Mesodermal cell (in vitro differentiated cells): ENCODE measurements at regions not wholly inside any gene's neighbourhood (a gene's known extent, or its start where the extent isn't known, plus 50 kb on each side); places are given as distances from the start of the nearest gene placed in this dataset.
A peak's percentile ranks its signal among the peaks of the same experiment; 100 is the strongest.

Source experiments
- H3K27ac ChIP-seq: 2 replicates; pipeline ENCODE4 v1.7.0; 2013; ENCODE audit warnings: mild to moderate bottlenecking, low read depth, low read length, moderate library complexity; ENCODE audit not compliant: severe bottlenecking
- H3K36me3 ChIP-seq: 2 replicates; pipeline ENCODE4 v1.7.1; 2013; ENCODE audit warnings: mild to moderate bottlenecking, low read length, moderate library complexity; ENCODE audit not compliant: control insufficient read depth, insufficient read depth
- H3K4me1 ChIP-seq: one replicate; pipeline ENCODE4 v1.7.1; 2013; ENCODE audit warnings: mild to moderate bottlenecking, low read length; ENCODE audit not compliant: insufficient read depth, control insufficient read depth, poor library complexity, severe bottlenecking
- H3K4me3 ChIP-seq: 2 replicates; pipeline ENCODE4 v1.7.0; 2013; ENCODE audit warnings: low read length, control low read depth, mild to moderate bottlenecking; ENCODE audit not compliant: insufficient read depth, poor library complexity, severe bottlenecking; ENCODE audit errors: extremely low read depth
- H3K9me3 ChIP-seq: 2 replicates; pipeline ENCODE4 v1.7.1; 2013; ENCODE audit warnings: mild to moderate bottlenecking, low read length, moderate library complexity; ENCODE audit not compliant: control insufficient read depth
- WGBS, 2 experiments: methylation state at CpG; one replicate each; pipeline ENCODE4 v1.1.5; 2013; ENCODE audit warnings: missing lambda C conversion rate in 2 of 2; ENCODE audit not compliant: insufficient coverage in 2 of 2; 5-methylcytosine and 5-hydroxymethylcytosine counted together

GRCh38 chr12:124448955-124449622 is 118.3 kb downstream of the NCOR2 start:
- H3K4me1 ChIP-seq = peaks cover 17% of the 10 kb centered on the region
- no peak overlapping the region for H3K27ac ChIP-seq
- H3K4me3 ChIP-seq = no peak overlapping the region
- WGBS, 2 experiments = 87 to 94% methylated on average over 10 to 12 of the region's 12 CpGs
- H3K36me3 ChIP-seq = peaks cover 43% of the 10 kb centered on the region
- H3K9me3 ChIP-seq = no peaks in the 10 kb centered on the region

DNA sequence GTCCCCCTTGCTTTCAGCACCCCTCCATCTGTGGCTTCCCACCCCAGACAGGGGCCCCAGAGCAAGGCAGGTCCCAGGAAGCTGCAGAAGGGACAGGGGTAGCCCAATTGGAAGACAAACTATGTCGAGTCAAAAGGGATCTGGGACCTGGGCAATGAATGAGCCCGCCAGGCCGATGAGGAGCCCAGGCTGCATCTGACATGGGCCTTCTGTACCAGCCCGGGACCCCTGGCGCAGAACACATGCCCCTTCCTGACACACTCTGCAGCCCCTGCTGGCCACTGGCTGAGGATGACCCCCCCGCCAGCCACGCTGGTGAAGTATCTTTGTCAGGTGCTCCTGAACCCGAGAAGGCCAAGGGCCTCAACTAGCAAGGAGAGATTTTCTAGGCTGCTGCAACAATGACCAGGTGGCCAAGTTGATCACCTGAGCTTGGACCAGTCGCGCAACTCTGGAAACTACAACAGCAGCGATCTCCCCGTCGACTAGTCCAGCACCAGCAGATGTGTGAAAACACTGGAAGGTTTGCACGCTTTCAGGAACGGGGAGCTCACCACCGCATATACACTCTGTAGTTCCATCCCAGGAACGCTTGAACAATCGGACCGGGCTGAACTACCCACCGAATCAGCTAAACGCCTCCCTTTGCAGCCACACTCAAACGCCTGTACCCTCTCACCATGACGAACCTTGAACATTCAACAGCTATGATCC is 119.0 kb downstream of the NCOR2 start:
- H3K27ac ChIP-seq = no peak overlapping the region
- WGBS, 2 experiments = 95% methylated on average over 23 of the region's 23 CpGs
- no peak overlapping the region for H3K4me3 ChIP-seq
- no peaks in the 10 kb centered on the region for H3K9me3 ChIP-seq
- H3K36me3 ChIP-seq = peaks cover 50% of the 10 kb centered on the region
- H3K4me1 ChIP-seq = peaks cover 10% of the 10 kb centered on the region

- Histone ChIP-seq H3K4me1 (peaks cover 5% of the 10 kb centered on the region), H3K27ac (no peak overlapping the region), H3K9me3 (no peaks in the 10 kb centered on the region), H3K4me3 (no peak overlapping the region), H3K36me3 (peaks cover 63% of the 10 kb centered on the region)
- 95 to 97% methylated on average over 2 of the region's 2 CpGs for WGBS, 2 experiments
These were observed 121.0 kb downstream of the NCOR2 start for GRCh38 chr12:124446364-124446763.

DNA sequence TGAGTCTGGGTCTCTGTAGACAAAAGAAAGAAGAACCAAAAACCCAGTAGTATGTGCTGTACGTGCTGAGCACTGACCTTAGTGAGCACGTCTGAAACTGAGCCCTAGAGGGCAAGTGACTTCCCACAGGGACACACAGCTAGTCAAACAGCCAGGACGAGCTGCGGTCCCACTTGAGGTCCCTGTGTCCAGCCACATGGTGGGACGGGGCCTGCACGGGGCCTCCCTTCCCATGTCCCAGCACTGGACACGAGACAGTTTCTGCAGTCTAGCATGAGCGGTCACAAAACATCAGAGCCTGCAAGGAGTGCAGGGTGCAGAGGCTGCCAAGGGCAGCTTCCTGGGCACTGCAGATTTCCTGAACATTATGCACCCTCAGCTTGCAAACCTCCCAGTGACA is 121.6 kb downstream of the NCOR2 start:
- H3K4me1 ChIP-seq = peaks cover 9% of the 10 kb centered on the region
- no peaks in the 10 kb centered on the region for H3K9me3 ChIP-seq
- H3K4me3 ChIP-seq = no peak overlapping the region
- WGBS, 2 experiments = 95 to 96% methylated on average over 8 of the region's 8 CpGs
- H3K27ac ChIP-seq = no peak overlapping the region
- H3K36me3 ChIP-seq = peaks cover 63% of the 10 kb centered on the region

- H3K4me3 ChIP-seq = no peak overlapping the region
- peaks cover 11% of the 10 kb centered on the region for H3K4me1 ChIP-seq
- no peak overlapping the region for H3K27ac ChIP-seq
- H3K36me3 ChIP-seq = peaks cover 65% of the 10 kb centered on the region
- H3K9me3 ChIP-seq = no peaks in the 10 kb centered on the region
- WGBS, 2 experiments = 89 to 91% methylated on average over 36 of the region's 39 CpGs
These were observed 122.2 kb downstream of the NCOR2 start for GRCh38 chr12:124445121-124445718.

- 92 to 93% methylated on average over 6 to 9 of the region's 9 CpGs for WGBS, 2 experiments
- Histone ChIP-seq H3K27ac (no peak overlapping the region), H3K4me3 (no peak overlapping the region), H3K4me1 (peaks cover 11% of the 10 kb centered on the region), H3K36me3 (peaks cover 54% of the 10 kb centered on the region), H3K9me3 (no peaks in the 10 kb centered on the region)
These were observed 123.3 kb downstream of the NCOR2 start for GRCh38 chr12:124443931-124444712.

- WGBS, 2 experiments = 97% methylated on average over 25 to 27 of the region's 29 CpGs
- Histone ChIP-seq H3K4me1 (peaks cover 11% of the 10 kb centered on the region), H3K27ac (no peak overlapping the region), H3K36me3 (peaks cover 43% of the 10 kb centered on the region), H3K4me3 (no peak overlapping the region), H3K9me3 (no peaks in the 10 kb centered on the region)
These were observed 124.5 kb downstream of the NCOR2 start for GRCh38 chr12:124442772-124443445.

DNA sequence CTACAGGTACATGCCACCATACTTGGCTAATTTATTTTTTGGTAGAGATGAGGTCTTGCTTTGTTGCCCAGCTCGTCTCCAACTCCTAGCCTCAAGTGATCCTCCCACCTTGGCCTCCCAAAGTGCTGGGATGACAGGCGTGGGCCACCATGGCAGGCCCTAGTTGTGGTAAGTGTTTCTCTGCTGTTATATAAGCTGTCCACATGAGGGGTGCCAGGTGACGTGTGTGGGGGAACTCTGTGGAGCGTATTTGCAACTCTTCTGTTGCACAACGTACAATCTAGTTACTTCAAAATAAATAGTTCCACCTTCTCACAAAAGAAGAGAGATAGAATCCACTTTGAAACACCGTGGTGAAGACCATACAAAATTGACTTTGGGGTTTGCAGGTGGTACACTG is 125.1 kb downstream of the NCOR2 start:
- peaks cover 11% of the 10 kb centered on the region for H3K4me1 ChIP-seq
- 83 to 90% methylated on average over 1 to 2 of the region's 6 CpGs for WGBS, 2 experiments
- peaks cover 48% of the 10 kb centered on the region for H3K36me3 ChIP-seq
- H3K9me3 ChIP-seq = no peaks in the 10 kb centered on the region
- no peak overlapping the region for H3K27ac ChIP-seq
- H3K4me3 ChIP-seq = no peak overlapping the region

- H3K9me3 ChIP-seq = no peaks in the 10 kb centered on the region
- no peak overlapping the region for H3K4me3 ChIP-seq
- 93 to 94% methylated on average over 13 to 14 of the region's 18 CpGs for WGBS, 2 experiments
- H3K4me1 ChIP-seq = peaks cover 11% of the 10 kb centered on the region
- peak overlapping the region; percentile 46 for H3K27ac ChIP-seq
- H3K36me3 ChIP-seq = peaks cover 48% of the 10 kb centered on the region
These were observed 125.8 kb downstream of the NCOR2 start for GRCh38 chr12:124441443-124442194.
